GM23248 (cell line): ENCODE measurements at regions not wholly inside any gene's neighbourhood (a gene's known extent, or its start where the extent isn't known, plus 50 kb on each side); places are given as distances from the start of the nearest gene placed in this dataset. TPM values are rescaled to one million over a fixed set of nuclear protein-coding genes. Genes with fewer than 3 reads are reported as not detected.
"Not testable (repeated sequence)": the region's sequence is repeated elsewhere in the genome, so short reads cannot be mapped to it uniquely, and the experiment has no call there.

Source experiments
- DNase-seq: peaks from one replicate; pipeline ENCODE4 v3.0.0-alpha.2; 2015
- H2AFZ ChIP-seq: fragments of 200-600 bp; sonication (generic); 2 replicates; pipeline ENCODE4 v1.6.1; 2016; ENCODE audit warnings: antibody characterized with exemption
- H3F3A ChIP-seq: fragments of 200-600 bp; sonication (generic); 2 replicates; pipeline ENCODE4 v1.6.1; 2016; ENCODE audit warnings: mild to moderate bottlenecking, antibody characterized with exemption, mixed run types; ENCODE audit not compliant: insufficient read depth
- H3K27ac ChIP-seq: fragments of 200-600 bp; sonication (generic); 2 replicates; pipeline ENCODE4 v1.5.1; 2016; ENCODE audit warnings: mild to moderate bottlenecking
- H3K27me3 ChIP-seq: fragments of 200-600 bp; sonication (generic); replicated peaks from 2 replicates; pipeline ENCODE4 v1.6.1; 2016; ENCODE audit warnings: mild to moderate bottlenecking; ENCODE audit not compliant: insufficient read depth
- H3K36me3 ChIP-seq: fragments of 200-600 bp; sonication (generic); 2 replicates; pipeline ENCODE4 v1.6.1; 2016; ENCODE audit warnings: low read depth, mild to moderate bottlenecking
- H3K4me1 ChIP-seq: fragments of 200-600 bp; sonication (generic); 2 replicates; pipeline ENCODE4 v1.6.1; 2016; ENCODE audit warnings: mild to moderate bottlenecking; ENCODE audit not compliant: insufficient read depth
- H3K4me2 ChIP-seq: fragments of 200-600 bp; sonication (generic); one replicate; pipeline ENCODE4 v1.6.1; 2016; ENCODE audit warnings: mild to moderate bottlenecking; ENCODE audit not compliant: unreplicated experiment
- H3K4me3 ChIP-seq: fragments of 200-600 bp; sonication (generic); 2 replicates; pipeline ENCODE4 v1.5.1; 2016; ENCODE audit warnings: mild to moderate bottlenecking
- H3K79me2 ChIP-seq: fragments of 200-600 bp; sonication (generic); 2 replicates; pipeline ENCODE4 v1.6.1; 2016; ENCODE audit warnings: mild to moderate bottlenecking; ENCODE audit not compliant: insufficient read depth
- H3K9ac ChIP-seq: fragments of 200-600 bp; sonication (generic); 2 replicates; pipeline ENCODE4 v1.6.1; 2016; ENCODE audit warnings: mild to moderate bottlenecking
- H3K9me2 ChIP-seq: fragments of 200-600 bp; sonication (generic); 2 replicates; pipeline ENCODE4 v1.6.1; 2016; ENCODE audit warnings: mixed run types, mild to moderate bottlenecking, moderate library complexity; ENCODE audit not compliant: insufficient read depth
- H3K9me3 ChIP-seq: fragments of 200-600 bp; sonication (generic); one replicate; pipeline ENCODE4 v1.6.1; 2017; ENCODE audit warnings: low read depth
- H4K20me1 ChIP-seq: fragments of 200-600 bp; sonication (generic); 2 replicates; pipeline ENCODE4 v1.6.0; 2016; ENCODE audit not compliant: insufficient read depth
- EZH2 ChIP-seq: fragments of 200-600 bp; sonication (generic); IDR thresholded peaks from 2 replicates; pipeline ENCODE4 v1.6.1; 2018; ENCODE audit warnings: antibody characterized with exemption, mild to moderate bottlenecking; ENCODE audit not compliant: insufficient read depth, poor library complexity, severe bottlenecking
- EZH2phosphoT487 ChIP-seq: fragments of 200-600 bp; sonication (generic); IDR thresholded peaks from 2 replicates; pipeline ENCODE4 v1.6.1; 2018; ENCODE audit warnings: antibody characterized with exemption, moderate library complexity, mild to moderate bottlenecking, low read depth; ENCODE audit not compliant: insufficient read depth
- WGBS, 2 experiments: methylation state at CpG; one replicate each; pipeline ENCODE4 v1.1.6; 2015 to 2017; ENCODE audit warnings: low lambda C conversion rate in 2 of 2, low coverage in 1 of 2; ENCODE audit errors: missing lambda C conversion rate in 2 of 2; 5-methylcytosine and 5-hydroxymethylcytosine counted together
- in situ Hi-C: fragments of 300-500 bp; cut with MboI; formaldehyde crosslinking; loops from 2 replicates; pipeline ENCODE4 v1.15.0; 2020
- small RNA-seq: library from RNA; depleted of rRNA; stranded (forward); fragments of <200 nt; gene quantifications from one replicate; pipeline ENCODE3, GENCODE V24; 2014; ENCODE audit warnings: low read depth, low replicate concordance

GRCh38 chr5:27091858-27092257 is 53.5 kb upstream of the CDH9 start:
- Histone ChIP-seq H2AFZ (no peak overlapping the region), H3K4me2 (no peak overlapping the region), H3K9ac (no peak overlapping the region), H3K4me3 (no peak overlapping the region), H3K9me2 (no peaks in the 10 kb centered on the region), H3F3A (no peaks in the 10 kb centered on the region), H4K20me1 (no peaks in the 10 kb centered on the region), H3K27me3 (no peaks in the 10 kb centered on the region), H3K79me2 (no peaks in the 10 kb centered on the region), H3K36me3 (no peaks in the 10 kb centered on the region), H3K4me1 (no peaks in the 10 kb centered on the region), H3K9me3 (no peaks in the 10 kb centered on the region), H3K27ac (no peak overlapping the region)
- TF ChIP-seq EZH2 (no peak), EZH2phosphoT487 (no peak)
- 8 to 18% methylated on average over 1 of the region's 1 CpG for WGBS, 2 experiments
- in situ Hi-C loops, result no loop called here
- DNase-seq, result no peak

- H3K4me3 ChIP-seq, H3K27ac ChIP-seq, H3K79me2 ChIP-seq, H3K4me1 ChIP-seq, H3K9ac ChIP-seq, H3K9me3 ChIP-seq, DNase-seq, H3K36me3 ChIP-seq, H3K27me3 ChIP-seq, H4K20me1 ChIP-seq, H2AFZ ChIP-seq, H3K4me2 ChIP-seq, in situ Hi-C loops, H3K9me2 ChIP-seq, H3F3A ChIP-seq: not testable (repeated sequence)
- 59 to 66% methylated on average over 4 of the region's 4 CpGs for WGBS, 2 experiments
Observed at GRCh38 chr5:27088822-27089221, 50.4 kb upstream of the CDH9 start.

Small RNAs in the stretch of these regions (small RNA-seq; reads per million reads assigned to genes)
- not detected for gene AC010385.1
- not detected for gene AC010385.3
- not detected for gene AC026421.1
- not detected for gene AC114300.1
- not detected for gene LSP1P3
- gene RF00425, result not detected
- gene RNU6-738P, result not detected
- not detected for gene RNU6-909P
- not detected for gene UBL5P1
